Parathyroid adenoma (tissue), 2 donors: ENCODE measurements at regions not wholly inside any gene's neighbourhood (a gene's known extent, or its start where the extent isn't known, plus 50 kb on each side); places are given as distances from the start of the nearest gene placed in this dataset.

Experiments used
- H2AFZ ChIP-seq: fragments of 300-600 bp; sonication (generic); one replicate; pipeline ENCODE4 v1.7.0; 2017; ENCODE audit warnings: antibody characterized with exemption, mild to moderate bottlenecking
- H3K27ac ChIP-seq: fragments of 300-600 bp; sonication (generic); one replicate; pipeline ENCODE4 v1.7.0; 2017
- H3K27me3 ChIP-seq: fragments of 300-600 bp; sonication (generic); one replicate; pipeline ENCODE4 v1.7.0; 2017; ENCODE audit warnings: low read length; ENCODE audit not compliant: control insufficient read depth, insufficient read depth
- H3K36me3 ChIP-seq: fragments of 300-600 bp; sonication (generic); one replicate; pipeline ENCODE4 v1.7.0; 2017; ENCODE audit warnings: low read length; ENCODE audit not compliant: control insufficient read depth, insufficient read depth
- H3K4me1 ChIP-seq: fragments of 300-600 bp; sonication (generic); one replicate; pipeline ENCODE4 v1.7.0; 2017; ENCODE audit warnings: control low read depth
- H3K4me2 ChIP-seq: fragments of 300-600 bp; sonication (generic); one replicate; pipeline ENCODE4 v1.7.0; 2017; ENCODE audit warnings: low read length
- H3K4me3 ChIP-seq: fragments of 300-600 bp; sonication (generic); one replicate; pipeline ENCODE4 v1.7.0; 2017; ENCODE audit warnings: low read depth, low read length
- H3K79me2 ChIP-seq: fragments of 300-600 bp; sonication (generic); one replicate; pipeline ENCODE4 v1.7.0; 2017; ENCODE audit warnings: control low read depth
- H3K9ac ChIP-seq: fragments of 300-600 bp; sonication (generic); one replicate; pipeline ENCODE4 v1.7.0; 2017; ENCODE audit warnings: mild to moderate bottlenecking
- H3K9me3 ChIP-seq: fragments of 300-600 bp; sonication (generic); one replicate; pipeline ENCODE4 v1.7.0; 2017; ENCODE audit warnings: low read length; ENCODE audit not compliant: control insufficient read depth
- CTCF ChIP-seq: fragments of 300-600 bp; sonication (generic); IDR thresholded peaks from one replicate; pipeline ENCODE4 v1.7.0; 2017; ENCODE audit warnings: antibody characterized with exemption, mild to moderate bottlenecking
- donor health status: primary hyperparathyroidism.

- H3K4me2 ChIP-seq: no peak overlapping the region
- H3K36me3 ChIP-seq: no peaks in the 10 kb centered on the region
- H3K4me3 ChIP-seq: no peak overlapping the region
- no peak overlapping the region for H2AFZ ChIP-seq
- no peaks in the 10 kb centered on the region for H3K27me3 ChIP-seq
- no peak overlapping the region for H3K27ac ChIP-seq
- no peaks in the 10 kb centered on the region for H3K79me2 ChIP-seq
- TF ChIP-seq CTCF: no peak
- H3K9ac ChIP-seq: no peak overlapping the region
- no peaks in the 10 kb centered on the region for H3K4me1 ChIP-seq
- no peaks in the 10 kb centered on the region for H3K9me3 ChIP-seq
Observed at GRCh38 chr3:43858294-43858701, 167.6 kb downstream of the ABHD5 start.

- no peaks in the 10 kb centered on the region for H3K27me3 ChIP-seq
- no peak overlapping the region for H3K4me3 ChIP-seq
- H3K79me2 ChIP-seq: no peaks in the 10 kb centered on the region
Observed at GRCh38 chr3:43859766-43860165, 169.0 kb downstream of the ABHD5 start.

GRCh38 chr3:43861635-43862034 lies 170.9 kb downstream of the ABHD5 start:
- H3K4me2 ChIP-seq: no peak overlapping the region
- no peaks in the 10 kb centered on the region for H3K27me3 ChIP-seq
- no peak overlapping the region for H2AFZ ChIP-seq
- no peaks in the 10 kb centered on the region for H3K4me1 ChIP-seq
- H3K79me2 ChIP-seq: no peaks in the 10 kb centered on the region
- H3K27ac ChIP-seq: no peak overlapping the region
- no peak overlapping the region for H3K4me3 ChIP-seq
- no peak for TF ChIP-seq CTCF
- H3K36me3 ChIP-seq: no peaks in the 10 kb centered on the region
- H3K9ac ChIP-seq: no peak overlapping the region
- H3K9me3 ChIP-seq: no peaks in the 10 kb centered on the region

More at GRCh38 chr3:43859766-43860165, 169.0 kb downstream of the ABHD5 start:
- Histone ChIP-seq H3K36me3 (no peaks in the 10 kb centered on the region), H3K4me1 (no peaks in the 10 kb centered on the region), H3K27ac (no peak overlapping the region), H2AFZ (no peak overlapping the region), H3K9me3 (no peaks in the 10 kb centered on the region), H3K4me2 (no peak overlapping the region), H3K9ac (no peak overlapping the region)
- TF ChIP-seq CTCF: no peak

GRCh38 chr3:43862470-43862869 lies 171.7 kb downstream of the ABHD5 start:
- Histone ChIP-seq H3K4me3 (no peak overlapping the region), H3K4me1 (no peaks in the 10 kb centered on the region), H3K4me2 (no peak overlapping the region), H3K36me3 (no peaks in the 10 kb centered on the region), H3K79me2 (no peaks in the 10 kb centered on the region), H2AFZ (no peak overlapping the region), H3K27ac (no peak overlapping the region), H3K27me3 (no peaks in the 10 kb centered on the region), H3K9ac (no peak overlapping the region), H3K9me3 (no peaks in the 10 kb centered on the region)
- no peak for TF ChIP-seq CTCF

GRCh38 chr3:43862992-43863805 lies 172.5 kb downstream of the ABHD5 start:
- Histone ChIP-seq H3K4me3 (no peak overlapping the region), H3K79me2 (no peaks in the 10 kb centered on the region), H3K4me2 (no peak overlapping the region), H3K9ac (no peak overlapping the region), H3K36me3 (no peaks in the 10 kb centered on the region), H3K9me3 (no peaks in the 10 kb centered on the region), H3K27me3 (no peaks in the 10 kb centered on the region), H2AFZ (no peak overlapping the region), H3K27ac (no peak overlapping the region), H3K4me1 (no peaks in the 10 kb centered on the region)
- no peak for TF ChIP-seq CTCF
